Mammary epithelial cell (primary cell): ENCODE measurements at regions not wholly inside any gene's neighbourhood (a gene's known extent, or its start where the extent isn't known, plus 50 kb on each side); places are given as distances from the start of the nearest gene placed in this dataset.

Source experiments
- EZH2 ChIP-seq: IDR thresholded peaks from 2 replicates; pipeline ENCODE4 v1.6.1; 2012; ENCODE audit warnings: low read length, inconsistent platforms, borderline replicate concordance
- TF ChIP-seq, protein P1 (sequence below), 2 donors: IDR thresholded peaks in 1 of 2; conservative IDR thresholded peaks in 1 of 2; 2 replicates each; pipeline ENCODE4 v1.5.1; 2011 to 2012; ENCODE audit warnings: inconsistent platforms in 2 of 2, low read length in 2 of 2, mild to moderate bottlenecking in 2 of 2, control low read depth in 1 of 2, low read depth in 1 of 2; ENCODE audit not compliant: insufficient read depth in 1 of 2; ENCODE audit errors: extremely low read depth in 1 of 2

DNA sequence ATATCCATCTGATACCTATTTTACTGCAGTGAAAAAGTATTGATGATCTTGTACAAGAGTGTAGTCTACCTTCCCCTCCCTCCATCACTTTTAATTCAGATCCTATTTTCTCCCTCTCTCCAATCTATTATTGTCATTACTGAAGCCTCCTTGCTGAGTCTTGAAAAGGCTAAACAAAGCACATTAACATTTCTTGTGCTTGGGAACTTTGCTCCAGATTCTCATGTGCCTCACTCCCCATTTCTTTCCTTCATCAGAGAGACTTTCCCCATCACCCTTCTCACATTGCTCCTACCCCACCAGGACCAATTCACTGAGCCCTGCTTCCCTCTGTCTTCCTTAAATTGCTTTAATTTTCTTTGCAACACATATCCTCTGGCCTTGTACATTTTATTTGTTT is 736.2 kb upstream of the GCFC2 start:
- TF ChIP-seq, protein P1, sequence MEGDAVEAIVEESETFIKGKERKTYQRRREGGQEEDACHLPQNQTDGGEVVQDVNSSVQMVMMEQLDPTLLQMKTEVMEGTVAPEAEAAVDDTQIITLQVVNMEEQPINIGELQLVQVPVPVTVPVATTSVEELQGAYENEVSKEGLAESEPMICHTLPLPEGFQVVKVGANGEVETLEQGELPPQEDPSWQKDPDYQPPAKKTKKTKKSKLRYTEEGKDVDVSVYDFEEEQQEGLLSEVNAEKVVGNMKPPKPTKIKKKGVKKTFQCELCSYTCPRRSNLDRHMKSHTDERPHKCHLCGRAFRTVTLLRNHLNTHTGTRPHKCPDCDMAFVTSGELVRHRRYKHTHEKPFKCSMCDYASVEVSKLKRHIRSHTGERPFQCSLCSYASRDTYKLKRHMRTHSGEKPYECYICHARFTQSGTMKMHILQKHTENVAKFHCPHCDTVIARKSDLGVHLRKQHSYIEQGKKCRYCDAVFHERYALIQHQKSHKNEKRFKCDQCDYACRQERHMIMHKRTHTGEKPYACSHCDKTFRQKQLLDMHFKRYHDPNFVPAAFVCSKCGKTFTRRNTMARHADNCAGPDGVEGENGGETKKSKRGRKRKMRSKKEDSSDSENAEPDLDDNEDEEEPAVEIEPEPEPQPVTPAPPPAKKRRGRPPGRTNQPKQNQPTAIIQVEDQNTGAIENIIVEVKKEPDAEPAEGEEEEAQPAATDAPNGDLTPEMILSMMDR (conservative IDR thresholded peaks at IDR 0.05 in 1 of 2, IDR thresholded peaks at IDR 0.05 in 1 of 2; ENCODE audit: extremely low read depth in 1 of 2, insufficient read depth in 1 of 2, low read depth in 1 of 2, low read length in 2 of 2): no peak
- no peak for TF ChIP-seq EZH2
